ENCODE measurements at regions not wholly inside any gene's neighbourhood (a gene's known extent, or its start where the extent isn't known, plus 50 kb on each side); places are given as distances from the start of the nearest gene placed in this dataset.

- DNase-seq (ENCODE audit: insufficient read length, low spot score, missing footprints): no peak
- Histone ChIP-seq H3K27ac (ENCODE audit: low read depth, low read length) (peak overlapping the region; percentile 88), H4K20me1 (ENCODE audit: insufficient read depth, low read length) (no peaks in the 10 kb centered on the region), H2AFZ (ENCODE audit: low read length) (peak overlapping the region; percentile 64), H3K4me3 (ENCODE audit: insufficient read depth, low read length) (peak overlapping the region; percentile 4), H3K36me3 (ENCODE audit: insufficient read depth, low read length) (no peaks in the 10 kb centered on the region), H3K4me1 (ENCODE audit: insufficient read depth, low read length) (peaks cover 24% of the 10 kb centered on the region), H3K9me3 (ENCODE audit: low read depth, low read length) (no peaks in the 10 kb centered on the region), H3K27me3 (ENCODE audit: insufficient read depth, low read length) (no peaks in the 10 kb centered on the region), H3K4me2 (ENCODE audit: insufficient read depth, low read length) (peak overlapping the region; percentile 74), H3K79me2 (ENCODE audit: insufficient read depth, low read length) (no peaks in the 10 kb centered on the region)
- TF ChIP-seq CTCF (IDR thresholded peaks at IDR 0.05; ENCODE audit: extremely low read depth, low read depth, low read length): no peak
Measured at GRCh38 chr13:33536601-33537000, 251.0 kb upstream of the STARD13 start.

GRCh38 chr13:33537026-33537425 lies 251.5 kb upstream of the STARD13 start:
- Histone ChIP-seq H3K4me2 (ENCODE audit: insufficient read depth, low read length) (peak overlapping the region; percentile 74), H3K4me3 (ENCODE audit: insufficient read depth, low read length) (peak overlapping the region; percentile 45), H2AFZ (ENCODE audit: low read length) (peak overlapping the region; percentile 94), H3K9me3 (ENCODE audit: low read depth, low read length) (no peaks in the 10 kb centered on the region), H3K27ac (ENCODE audit: low read depth, low read length) (peak overlapping the region; percentile 88), H3K36me3 (ENCODE audit: insufficient read depth, low read length) (no peaks in the 10 kb centered on the region), H3K27me3 (ENCODE audit: insufficient read depth, low read length) (no peaks in the 10 kb centered on the region), H3K79me2 (ENCODE audit: insufficient read depth, low read length) (no peaks in the 10 kb centered on the region), H4K20me1 (ENCODE audit: insufficient read depth, low read length) (no peaks in the 10 kb centered on the region), H3K4me1 (ENCODE audit: insufficient read depth, low read length) (peaks cover 29% of the 10 kb centered on the region)
- DNase-seq (ENCODE audit: insufficient read length, low spot score, missing footprints): peak; percentile 65
- no peak for TF ChIP-seq CTCF (IDR thresholded peaks at IDR 0.05; ENCODE audit: extremely low read depth, low read depth, low read length)

- peak overlapping the region; percentile 88 for H3K27ac ChIP-seq (ENCODE audit: low read depth, low read length)
- H3K9me3 ChIP-seq (ENCODE audit: low read depth, low read length): no peaks in the 10 kb centered on the region
- DNase-seq (ENCODE audit: insufficient read length, low spot score, missing footprints): peak; percentile 26
- H3K27me3 ChIP-seq (ENCODE audit: insufficient read depth, low read length): no peaks in the 10 kb centered on the region
- no peaks in the 10 kb centered on the region for H4K20me1 ChIP-seq (ENCODE audit: insufficient read depth, low read length)
- no peaks in the 10 kb centered on the region for H3K79me2 ChIP-seq (ENCODE audit: insufficient read depth, low read length)
- no peaks in the 10 kb centered on the region for H3K36me3 ChIP-seq (ENCODE audit: insufficient read depth, low read length)
- H2AFZ ChIP-seq (ENCODE audit: low read length): peak overlapping the region; percentile 94
- H3K4me3 ChIP-seq (ENCODE audit: insufficient read depth, low read length): no peak overlapping the region
- H3K4me2 ChIP-seq (ENCODE audit: insufficient read depth, low read length): peak overlapping the region; percentile 74
- peaks cover 29% of the 10 kb centered on the region for H3K4me1 ChIP-seq (ENCODE audit: insufficient read depth, low read length)
- TF ChIP-seq CTCF (IDR thresholded peaks at IDR 0.05; ENCODE audit: extremely low read depth, low read depth, low read length): no peak
Measured at GRCh38 chr13:33537676-33538075, 252.1 kb upstream of the STARD13 start.

- Histone ChIP-seq H4K20me1 (ENCODE audit: insufficient read depth, low read length) (no peaks in the 10 kb centered on the region), H3K9me3 (ENCODE audit: low read depth, low read length) (no peaks in the 10 kb centered on the region), H3K79me2 (ENCODE audit: insufficient read depth, low read length) (no peaks in the 10 kb centered on the region), H3K27me3 (ENCODE audit: insufficient read depth, low read length) (no peaks in the 10 kb centered on the region), H3K27ac (ENCODE audit: low read depth, low read length) (peak overlapping the region; percentile 100), H3K36me3 (ENCODE audit: insufficient read depth, low read length) (no peaks in the 10 kb centered on the region), H3K4me3 (ENCODE audit: insufficient read depth, low read length) (peak overlapping the region; percentile 70), H2AFZ (ENCODE audit: low read length) (no peak overlapping the region), H3K4me1 (ENCODE audit: insufficient read depth, low read length) (peaks cover 41% of the 10 kb centered on the region), H3K4me2 (ENCODE audit: insufficient read depth, low read length) (peak overlapping the region; percentile 90)
- TF ChIP-seq CTCF (IDR thresholded peaks at IDR 0.05; ENCODE audit: extremely low read depth, low read depth, low read length): no peak
- no peak for DNase-seq (ENCODE audit: insufficient read length, low spot score, missing footprints)
Measured at GRCh38 chr13:33541456-33541855, 255.9 kb upstream of the STARD13 start.

Measured in osteoblast (primary cell).